Subcutaneous abdominal adipose tissue (tissue), 5 donors: ENCODE measurements at regions not wholly inside any gene's neighbourhood (a gene's known extent, or its start where the extent isn't known, plus 50 kb on each side); places are given as distances from the start of the nearest gene placed in this dataset.

Experiments
- H3K27ac ChIP-seq: one replicate; pipeline ENCODE4 v1.7.0; 2013; ENCODE audit warnings: low read depth, mild to moderate bottlenecking, inconsistent platforms, low read length, moderate library complexity
- H3K27me3 ChIP-seq, 5 donors: one replicate each; pipeline ENCODE4 v1.7.0; 2013; ENCODE audit warnings: low read length in 5 of 5, inconsistent platforms in 1 of 5; ENCODE audit not compliant: control insufficient read depth in 5 of 5, insufficient read depth in 4 of 5
- H3K36me3 ChIP-seq, 5 donors: one replicate each; pipeline ENCODE4 v1.7.0; 2013; ENCODE audit warnings: low read length in 5 of 5; ENCODE audit not compliant: control insufficient read depth in 5 of 5, insufficient read depth in 5 of 5
- H3K4me1 ChIP-seq, 5 donors: one replicate each; pipeline ENCODE4 v1.7.0; 2013; ENCODE audit warnings: low read length in 5 of 5, mild to moderate bottlenecking in 3 of 5, moderate library complexity in 1 of 5; ENCODE audit not compliant: control insufficient read depth in 5 of 5, insufficient read depth in 5 of 5
- H3K4me3 ChIP-seq, 5 donors: one replicate each; pipeline ENCODE4 v1.7.0; 2013; ENCODE audit warnings: low read length in 5 of 5, low read depth in 1 of 5
- H3K9ac ChIP-seq, 5 donors: one replicate each; pipeline ENCODE4 v1.7.0; 2013; ENCODE audit warnings: low read length in 5 of 5, mild to moderate bottlenecking in 4 of 5, moderate library complexity in 3 of 5
- H3K9me3 ChIP-seq, 5 donors: one replicate each; pipeline ENCODE4 v1.7.0; 2013; ENCODE audit warnings: low read length in 5 of 5; ENCODE audit not compliant: control insufficient read depth in 5 of 5
- donor health status: healthy.
- donor health status: healthy.
- donor health status: healthy.
- donor health status: healthy.
- donor health status: healthy.

GRCh38 chr1:229124520-229125124 lies 146.3 kb upstream of the RAB4A start:
- no peaks in the 10 kb centered on the region for H3K36me3 ChIP-seq
- H3K9me3 ChIP-seq, result no peaks in the 10 kb centered on the region
- no peaks in the 10 kb centered on the region for H3K27me3 ChIP-seq
- H3K4me1 ChIP-seq, result peaks cover 0 to 12% (median 5%) of the 10 kb centered on the region in 5 donors
- no peak overlapping the region for H3K9ac ChIP-seq
- no peak overlapping the region for H3K27ac ChIP-seq
- H3K4me3 ChIP-seq, result no peak overlapping the region

- H3K9ac ChIP-seq, result no peak overlapping the region
- H3K4me1 ChIP-seq, result peaks cover 0 to 26% (median 18%) of the 10 kb centered on the region in 5 donors
- no peak overlapping the region for H3K27ac ChIP-seq
- H3K4me3 ChIP-seq, result no peak overlapping the region
- H3K9me3 ChIP-seq, result no peaks in the 10 kb centered on the region
- no peaks in the 10 kb centered on the region for H3K36me3 ChIP-seq
- H3K27me3 ChIP-seq, result no peaks in the 10 kb centered on the region
Measured at GRCh38 chr1:229127301-229127700, 143.6 kb upstream of the RAB4A start.

GRCh38 chr1:229128066-229128608 lies 142.8 kb upstream of the RAB4A start:
- Histone ChIP-seq H3K36me3 (no peaks in the 10 kb centered on the region), H3K4me3 (no peak overlapping the region), H3K4me1 (peaks cover 0 to 26% (median 18%) of the 10 kb centered on the region in 5 donors), H3K9ac (no peak overlapping the region), H3K27me3 (no peaks in the 10 kb centered on the region), H3K9me3 (no peaks in the 10 kb centered on the region), H3K27ac (no peak overlapping the region)

GRCh38 chr1:229129301-229130027 lies 141.4 kb upstream of the RAB4A start:
- no peak overlapping the region for H3K9ac ChIP-seq
- H3K9me3 ChIP-seq, result no peaks in the 10 kb centered on the region
- H3K4me1 ChIP-seq, result peaks cover 0 to 25% (median 18%) of the 10 kb centered on the region in 5 donors
- H3K36me3 ChIP-seq, result no peaks in the 10 kb centered on the region
- no peak overlapping the region for H3K27ac ChIP-seq
- no peaks in the 10 kb centered on the region for H3K27me3 ChIP-seq
- no peak overlapping the region for H3K4me3 ChIP-seq

- Histone ChIP-seq H3K27ac (no peak overlapping the region), H3K27me3 (no peaks in the 10 kb centered on the region), H3K9me3 (no peaks in the 10 kb centered on the region), H3K4me1 (peaks cover 0 to 25% (median 18%) of the 10 kb centered on the region in 5 donors), H3K9ac (no peak overlapping the region), H3K4me3 (no peak overlapping the region), H3K36me3 (no peaks in the 10 kb centered on the region)
Measured at GRCh38 chr1:229130028-229130668, 140.8 kb upstream of the RAB4A start.

GRCh38 chr1:229131243-229132105 lies 139.4 kb upstream of the RAB4A start:
- Histone ChIP-seq H3K36me3 (no peaks in the 10 kb centered on the region), H3K4me3 (no peak overlapping the region), H3K27me3 (no peaks in the 10 kb centered on the region), H3K27ac (no peak overlapping the region), H3K9ac (no peak overlapping the region), H3K9me3 (no peaks in the 10 kb centered on the region), H3K4me1 (peaks cover 0 to 25% (median 18%) of the 10 kb centered on the region in 5 donors)

- H3K27ac ChIP-seq, result no peak overlapping the region
- H3K27me3 ChIP-seq, result no peaks in the 10 kb centered on the region
- no peaks in the 10 kb centered on the region for H3K36me3 ChIP-seq
- peaks cover 0 to 30% (median 18%) of the 10 kb centered on the region in 5 donors for H3K4me1 ChIP-seq
- no peak overlapping the region for H3K9ac ChIP-seq
- H3K4me3 ChIP-seq, result no peak overlapping the region
- H3K9me3 ChIP-seq, result no peaks in the 10 kb centered on the region
Measured at GRCh38 chr1:229132106-229132443, 138.8 kb upstream of the RAB4A start.

- peaks cover 0 to 37% (median 18%) of the 10 kb centered on the region in 5 donors for H3K4me1 ChIP-seq
- H3K27me3 ChIP-seq, result no peaks in the 10 kb centered on the region
- H3K36me3 ChIP-seq, result no peaks in the 10 kb centered on the region
- no peak overlapping the region for H3K4me3 ChIP-seq
- no peak overlapping the region for H3K27ac ChIP-seq
- no peaks in the 10 kb centered on the region for H3K9me3 ChIP-seq
- H3K9ac ChIP-seq, result no peak overlapping the region
Measured at GRCh38 chr1:229132706-229133105, 138.2 kb upstream of the RAB4A start.

GRCh38 chr1:229133151-229133550 lies 137.8 kb upstream of the RAB4A start:
- Histone ChIP-seq H3K4me3 (no peak overlapping the region), H3K27ac (no peak overlapping the region), H3K9me3 (no peaks in the 10 kb centered on the region), H3K36me3 (no peaks in the 10 kb centered on the region), H3K4me1 (peaks cover 0 to 38% (median 18%) of the 10 kb centered on the region in 5 donors), H3K27me3 (no peaks in the 10 kb centered on the region), H3K9ac (no peak overlapping the region)
